HG03521 (cell line): ENCODE measurements at regions not wholly inside any gene's neighbourhood (a gene's known extent, or its start where the extent isn't known, plus 50 kb on each side); places are given as distances from the start of the nearest gene placed in this dataset.

Source experiments
- ATAC-seq: cut with Tn5 transposase; IDR thresholded peaks from one replicate; pipeline ENCODE4 v1.9.1; 2021; ENCODE audit warnings: mild to moderate bottlenecking, moderate library complexity; ENCODE audit not compliant: unreplicated experiment

DNA sequence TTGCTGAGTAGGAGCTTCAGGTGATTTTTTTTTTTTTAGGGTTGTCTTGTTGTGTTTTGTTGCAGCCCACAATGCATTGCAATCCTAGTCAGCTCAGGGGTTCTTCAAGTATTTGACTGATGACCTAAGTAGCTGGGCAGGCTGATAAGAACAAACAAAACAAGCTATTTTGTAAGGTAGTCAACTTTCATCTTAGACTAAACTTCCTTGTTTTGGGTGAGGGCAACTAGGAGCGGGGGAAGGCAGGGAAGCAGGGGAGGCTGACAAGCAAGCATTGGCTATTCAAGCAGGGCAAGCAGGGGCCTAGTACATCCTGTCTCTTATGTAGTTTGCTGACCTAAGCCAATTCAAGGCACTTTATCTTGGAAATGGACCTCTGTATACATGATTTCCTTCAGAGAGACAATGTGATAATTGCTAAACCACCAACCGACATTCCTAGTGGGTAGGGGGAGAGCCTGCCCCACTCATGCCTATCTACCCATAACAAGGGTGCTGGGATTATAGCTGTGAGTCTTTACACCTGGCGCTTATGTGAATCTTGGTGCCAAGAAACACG lies 163.3 kb upstream of the PRKCQ start:
- ATAC-seq = no peak

DNA sequence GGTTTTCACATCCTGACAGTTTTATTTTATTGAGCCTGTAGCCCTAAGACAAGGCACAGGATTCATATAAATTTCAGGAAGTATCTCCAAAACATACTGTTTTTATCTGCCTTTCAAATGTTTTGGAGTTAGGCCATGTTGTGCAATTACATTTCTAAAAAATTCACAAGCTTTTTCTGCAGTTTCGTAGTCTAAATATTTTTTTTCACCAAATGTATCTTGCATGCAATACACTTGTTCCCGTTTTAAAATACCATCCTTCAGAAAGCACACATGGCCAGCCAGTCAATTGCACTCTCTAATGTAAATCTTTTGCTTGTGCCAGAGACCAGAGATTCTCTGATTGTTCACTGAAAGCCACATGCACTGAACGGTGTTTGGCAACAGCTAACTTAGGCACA lies 161.5 kb upstream of the PRKCQ start:
- no peak for ATAC-seq

DNA sequence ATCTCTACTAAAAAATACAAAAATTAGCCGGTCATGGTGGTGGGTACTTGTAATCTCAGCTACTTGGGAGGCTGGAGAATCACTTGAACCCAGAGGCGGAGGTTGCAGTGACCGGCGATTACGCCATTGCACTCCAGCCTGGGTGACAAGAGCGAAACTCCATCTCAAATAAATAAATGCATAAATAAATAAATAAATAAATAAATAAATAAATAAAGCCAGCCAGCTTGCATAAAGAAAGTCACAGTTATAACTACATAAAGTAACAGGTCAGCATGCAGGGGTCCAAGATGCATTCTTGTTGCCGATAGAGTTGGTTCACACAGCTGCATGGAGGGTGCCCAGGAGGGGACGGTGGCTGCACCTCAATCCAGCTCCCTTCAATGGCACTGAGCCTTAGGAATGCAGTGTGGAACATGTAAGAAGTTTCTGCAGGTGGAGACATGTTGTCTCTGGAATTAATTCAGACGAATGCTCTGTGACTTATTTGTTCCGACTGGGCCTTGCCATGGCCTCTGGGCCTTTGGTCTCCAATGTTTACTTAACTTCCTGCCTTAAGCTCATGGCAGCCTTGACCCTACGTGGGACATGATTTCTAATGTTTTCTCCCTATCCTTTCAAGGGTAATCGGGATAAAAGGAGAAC lies 159.6 kb upstream of the PRKCQ start:
- ATAC-seq = no peak

DNA sequence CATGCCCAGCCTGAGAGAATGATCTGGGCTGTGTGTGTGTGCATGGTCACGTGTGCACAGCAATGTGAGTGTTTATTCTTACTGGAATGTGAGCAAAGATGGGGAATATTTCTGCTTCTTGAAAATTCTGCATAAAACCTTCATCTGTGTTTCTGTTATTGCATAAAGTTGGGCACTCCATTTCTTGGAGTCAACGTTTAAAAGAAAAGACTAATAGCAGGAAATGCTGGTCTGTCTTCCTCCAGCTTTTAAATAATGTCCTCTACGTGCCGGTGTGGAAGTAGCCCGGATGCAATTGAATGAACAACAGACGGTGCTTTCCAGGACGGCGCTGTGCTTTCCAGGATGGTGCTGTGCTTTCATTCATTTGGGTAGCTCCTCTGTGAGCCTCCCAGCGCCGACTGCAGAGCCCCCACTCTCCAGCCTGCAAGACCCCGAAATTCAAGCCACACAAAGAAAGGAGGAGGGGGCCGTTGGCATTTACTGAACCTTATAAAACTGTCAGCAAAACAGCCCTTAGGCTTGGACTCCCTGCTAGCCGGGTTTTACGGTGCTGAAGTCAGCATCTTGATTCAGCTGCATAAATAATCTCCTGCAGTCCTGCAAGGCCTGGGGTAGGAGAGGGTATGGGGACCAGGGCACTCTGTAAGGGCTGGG lies 158.2 kb upstream of the PRKCQ start:
- no peak for ATAC-seq

- ATAC-seq = no peak
Observed at GRCh38 chr10:6737758-6738111, 157.7 kb upstream of the PRKCQ start.

DNA sequence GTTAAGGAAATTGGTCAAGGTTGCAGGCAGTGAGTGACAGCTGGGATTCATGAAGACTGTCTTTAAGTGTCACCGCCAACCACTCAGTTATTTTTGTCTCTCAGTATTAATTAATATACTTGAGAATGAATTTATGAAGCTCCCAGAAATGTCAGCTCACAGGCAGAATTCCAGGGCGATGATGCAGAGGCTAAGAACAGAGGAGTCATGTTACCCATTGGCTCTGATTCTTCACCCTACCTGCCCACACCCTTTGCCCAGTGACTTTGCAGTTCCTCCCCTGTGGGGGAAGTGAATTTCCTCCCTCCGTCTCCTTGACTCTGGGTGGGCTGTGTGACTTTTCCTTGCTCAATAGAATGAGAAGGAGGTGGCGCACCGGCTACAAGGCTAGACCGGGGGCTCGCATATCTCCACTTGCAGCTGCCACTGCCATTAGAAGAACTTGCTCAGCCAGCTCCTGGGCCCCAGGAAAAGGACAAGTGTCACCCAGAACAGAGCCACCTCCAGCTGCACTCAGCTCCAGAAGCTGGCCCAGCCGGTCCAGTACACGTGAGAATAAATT lies 157.1 kb upstream of the PRKCQ start:
- ATAC-seq = no peak

GRCh38 chr10:6734286-6734685 lies 154.2 kb upstream of the PRKCQ start:
- ATAC-seq = no peak

- no peak for ATAC-seq
Observed at GRCh38 chr10:6729861-6730344, 149.8 kb upstream of the PRKCQ start.

- ATAC-seq = no peak
Observed at GRCh38 chr10:6729071-6729774, 149.1 kb upstream of the PRKCQ start.

GRCh38 chr10:6726924-6727323 lies 146.8 kb upstream of the PRKCQ start:
- ATAC-seq = no peak

- ATAC-seq = no peak
Observed at GRCh38 chr10:6722616-6723004, 142.5 kb upstream of the PRKCQ start.

DNA sequence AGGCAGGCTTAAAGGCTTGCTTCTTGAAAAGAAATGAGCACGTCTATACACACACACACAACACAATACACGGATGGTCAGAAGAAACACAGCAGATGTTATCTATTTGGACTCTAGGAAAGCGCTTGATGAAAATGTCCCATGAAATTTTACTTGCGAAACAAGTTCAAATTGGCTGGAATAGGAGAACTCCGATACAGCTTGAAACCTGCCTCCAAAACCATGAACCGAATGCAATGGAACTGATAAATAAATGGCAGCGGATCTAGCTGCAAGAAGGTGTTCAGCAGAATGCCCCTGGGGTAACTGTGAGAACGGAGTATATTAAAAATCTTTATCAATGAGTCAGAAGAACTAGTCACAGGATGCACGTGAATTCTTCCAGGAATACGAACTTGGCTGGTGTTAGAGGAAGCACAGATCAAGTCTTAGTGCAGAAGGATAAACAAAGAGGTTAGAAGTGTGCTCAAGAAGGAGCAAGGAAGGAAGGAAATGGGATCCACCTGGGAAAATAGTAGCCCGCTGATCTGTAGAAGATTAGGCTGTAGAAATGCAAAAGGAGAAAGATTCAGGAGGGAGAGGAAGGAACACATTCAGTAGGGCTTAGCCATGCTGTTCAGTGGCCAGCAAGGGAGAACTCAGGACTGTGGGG lies 142.0 kb upstream of the PRKCQ start:
- ATAC-seq = no peak

DNA sequence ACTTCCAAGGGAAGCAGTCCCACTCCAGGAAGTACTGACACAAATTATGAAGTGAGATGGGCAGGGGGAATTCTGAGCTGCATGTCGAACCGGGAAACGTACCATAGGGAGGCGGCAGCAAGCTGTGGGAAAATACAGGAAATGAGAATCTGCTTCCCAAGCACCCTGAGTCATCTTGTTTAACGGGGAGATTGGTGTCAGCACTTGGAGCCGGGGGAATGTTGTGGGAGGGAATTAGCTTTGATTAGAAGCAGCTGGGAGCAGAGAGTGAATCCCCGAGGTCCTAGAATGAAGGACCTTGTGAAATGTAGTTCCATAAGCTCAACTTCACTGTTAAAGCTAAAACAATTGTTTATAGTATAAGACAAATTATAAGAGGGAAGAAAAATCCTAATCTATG lies 141.4 kb upstream of the PRKCQ start:
- ATAC-seq = no peak

GRCh38 chr10:6719561-6719960 lies 139.5 kb upstream of the PRKCQ start:
- ATAC-seq = no peak

- ATAC-seq = no peak
Observed at GRCh38 chr10:6718550-6718949, 138.5 kb upstream of the PRKCQ start.

- no peak for ATAC-seq
Observed at GRCh38 chr10:6716516-6716915, 136.4 kb upstream of the PRKCQ start.

DNA sequence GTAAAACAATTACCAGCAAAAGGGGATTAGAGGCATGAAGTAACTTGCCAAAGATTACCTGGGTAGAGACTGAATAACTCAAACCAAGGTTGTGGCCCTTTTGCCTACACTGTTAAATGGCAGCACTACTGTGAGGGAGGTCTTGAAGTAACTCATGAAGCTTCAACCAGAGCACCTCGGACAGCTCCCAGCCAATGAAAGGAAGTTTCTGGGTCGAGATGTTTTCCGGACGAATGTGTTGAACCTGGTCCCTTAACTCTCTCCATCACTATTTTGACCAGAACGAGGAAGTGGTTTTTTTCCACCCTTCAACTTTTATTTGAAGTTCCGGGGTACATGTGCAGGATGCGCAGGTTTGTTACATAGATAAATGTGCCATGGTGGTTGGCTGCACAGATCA lies 133.6 kb upstream of the PRKCQ start:
- no peak for ATAC-seq

DNA sequence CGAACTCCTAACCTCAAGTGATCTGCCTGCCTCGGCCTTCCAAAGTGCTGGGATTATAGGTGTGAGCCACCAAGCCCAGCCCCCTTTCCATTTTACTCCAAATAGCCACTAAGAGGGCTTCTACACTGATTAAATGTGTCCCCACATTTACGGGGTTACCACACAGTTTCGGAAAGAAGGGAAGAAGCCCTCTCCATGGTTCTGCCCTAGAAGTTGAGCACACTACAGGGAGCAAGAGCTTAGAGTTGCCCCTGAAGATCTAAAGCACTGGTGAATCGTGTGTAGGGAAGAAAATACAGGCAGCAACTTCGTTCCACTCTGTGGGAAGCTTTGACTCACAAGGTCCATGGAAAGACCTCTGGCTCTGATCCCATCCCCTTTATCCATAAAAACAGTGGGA lies 133.0 kb upstream of the PRKCQ start:
- ATAC-seq = no peak

- no peak for ATAC-seq
Observed at GRCh38 chr10:6711881-6712280, 131.8 kb upstream of the PRKCQ start.

- ATAC-seq = no peak
Observed at GRCh38 chr10:6711408-6711841, 131.3 kb upstream of the PRKCQ start.

GRCh38 chr10:6707352-6707751 lies 127.3 kb upstream of the PRKCQ start:
- ATAC-seq = no peak
